Esophagus squamous epithelium (tissue), 4 donors: ENCODE measurements at regions not wholly inside any gene's neighbourhood (a gene's known extent, or its start where the extent isn't known, plus 50 kb on each side); places are given as distances from the start of the nearest gene placed in this dataset.
"Not testable (repeated sequence)": the region's sequence is repeated elsewhere in the genome, so short reads cannot be mapped to it uniquely, and the experiment has no call there.

Experiments
- POLR2A ChIP-seq, 4 donors: fragments of 450-650 bp; IDR thresholded peaks; one replicate each; pipeline ENCODE4 v1.6.1; 2017; ENCODE audit warnings: antibody characterized with exemption in 4 of 4, mild to moderate bottlenecking in 4 of 4, moderate library complexity in 3 of 4
- TF ChIP-seq, protein P1 (sequence below), 6 experiments: fragments of 450-650 bp in 4 of 6; fragments of 200-600 bp in 2 of 6; sonication (generic) in 2 of 6; IDR thresholded peaks; one replicate each; pipeline ENCODE4 v1.5.1; 2016 to 2019; ENCODE audit warnings: antibody characterized with exemption in 6 of 6, mild to moderate bottlenecking in 4 of 6, moderate library complexity in 4 of 6

DNA sequence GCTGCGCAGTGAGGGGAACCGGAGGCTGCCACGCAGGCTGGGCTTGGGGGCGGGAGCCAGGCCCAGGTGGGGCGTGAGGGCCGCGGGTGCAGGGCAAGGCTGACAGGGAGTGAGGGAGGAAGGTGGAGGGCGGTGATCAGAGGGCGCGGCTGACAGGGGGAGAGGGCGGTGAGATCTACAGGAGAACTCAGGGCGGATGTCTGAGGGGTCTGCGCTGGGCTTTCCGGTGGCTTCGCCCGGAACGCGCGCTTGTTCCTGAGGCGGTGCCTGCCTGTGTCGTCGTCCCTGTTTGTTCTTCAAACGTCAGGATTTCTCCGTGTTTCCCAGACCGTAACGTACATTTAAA, 248.5 kb upstream of the NPAP1 start:
- TF ChIP-seq, protein P1, sequence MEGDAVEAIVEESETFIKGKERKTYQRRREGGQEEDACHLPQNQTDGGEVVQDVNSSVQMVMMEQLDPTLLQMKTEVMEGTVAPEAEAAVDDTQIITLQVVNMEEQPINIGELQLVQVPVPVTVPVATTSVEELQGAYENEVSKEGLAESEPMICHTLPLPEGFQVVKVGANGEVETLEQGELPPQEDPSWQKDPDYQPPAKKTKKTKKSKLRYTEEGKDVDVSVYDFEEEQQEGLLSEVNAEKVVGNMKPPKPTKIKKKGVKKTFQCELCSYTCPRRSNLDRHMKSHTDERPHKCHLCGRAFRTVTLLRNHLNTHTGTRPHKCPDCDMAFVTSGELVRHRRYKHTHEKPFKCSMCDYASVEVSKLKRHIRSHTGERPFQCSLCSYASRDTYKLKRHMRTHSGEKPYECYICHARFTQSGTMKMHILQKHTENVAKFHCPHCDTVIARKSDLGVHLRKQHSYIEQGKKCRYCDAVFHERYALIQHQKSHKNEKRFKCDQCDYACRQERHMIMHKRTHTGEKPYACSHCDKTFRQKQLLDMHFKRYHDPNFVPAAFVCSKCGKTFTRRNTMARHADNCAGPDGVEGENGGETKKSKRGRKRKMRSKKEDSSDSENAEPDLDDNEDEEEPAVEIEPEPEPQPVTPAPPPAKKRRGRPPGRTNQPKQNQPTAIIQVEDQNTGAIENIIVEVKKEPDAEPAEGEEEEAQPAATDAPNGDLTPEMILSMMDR (IDR thresholded peaks at IDR 0.05), result not testable (repeated sequence)
- not testable (repeated sequence) for TF ChIP-seq POLR2A (IDR thresholded peaks at IDR 0.05)
